Neural progenitor cell (in vitro differentiated cells): ENCODE measurements at regions not wholly inside any gene's neighbourhood (a gene's known extent, or its start where the extent isn't known, plus 50 kb on each side); places are given as distances from the start of the nearest gene placed in this dataset.

Experiments
- CTCF ChIP-seq: fragments of 200-600 bp; sonication (generic); IDR thresholded peaks from 2 replicates; pipeline ENCODE4 v1.5.1; 2017; ENCODE audit warnings: antibody characterized with exemption, mild to moderate bottlenecking
- EZH2 ChIP-seq: fragments of 200-600 bp; sonication (generic); IDR thresholded peaks from 2 replicates; pipeline ENCODE4 v1.6.1; 2017; ENCODE audit warnings: antibody characterized with exemption, mild to moderate bottlenecking, moderate library complexity

GRCh38 chr4:179017581-179017980 is 1575.3 kb upstream of the AGA start:
- TF ChIP-seq CTCF (no peak), EZH2 (no peak)
